ENCODE measurements at regions not wholly inside any gene's neighbourhood (a gene's known extent, or its start where the extent isn't known, plus 50 kb on each side); places are given as distances from the start of the nearest gene placed in this dataset.

DNA sequence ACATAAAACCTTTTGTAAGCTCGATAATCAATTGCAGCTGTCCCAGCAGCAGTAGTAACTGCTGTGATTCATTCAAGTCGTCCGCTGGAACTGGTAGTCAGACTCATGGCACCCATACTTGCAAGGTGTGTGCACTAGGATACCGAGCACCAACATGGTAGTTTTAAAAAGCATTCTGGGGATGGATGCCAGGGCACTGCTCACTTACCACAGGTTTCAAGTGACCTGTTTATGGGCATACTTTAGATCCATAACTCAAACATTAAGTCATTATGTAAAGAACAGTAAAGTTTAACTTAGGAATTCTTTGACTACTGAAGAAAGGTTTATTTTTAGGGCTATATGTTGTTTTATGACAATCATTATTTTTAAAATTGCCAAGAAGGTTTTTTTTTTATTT is 2277.6 kb downstream of the MAT2B start:
- no peaks in the 10 kb centered on the region for H3K27me3 ChIP-seq
- no peak overlapping the region for H3K27ac ChIP-seq
- no peaks in the 10 kb centered on the region for H3K4me1 ChIP-seq
- no peaks in the 10 kb centered on the region for H3K9me3 ChIP-seq (replicated peaks)
- H3K4me3 ChIP-seq: no peak overlapping the region
- no peaks in the 10 kb centered on the region for H3K36me3 ChIP-seq
- DNase-seq: no peak

DNA sequence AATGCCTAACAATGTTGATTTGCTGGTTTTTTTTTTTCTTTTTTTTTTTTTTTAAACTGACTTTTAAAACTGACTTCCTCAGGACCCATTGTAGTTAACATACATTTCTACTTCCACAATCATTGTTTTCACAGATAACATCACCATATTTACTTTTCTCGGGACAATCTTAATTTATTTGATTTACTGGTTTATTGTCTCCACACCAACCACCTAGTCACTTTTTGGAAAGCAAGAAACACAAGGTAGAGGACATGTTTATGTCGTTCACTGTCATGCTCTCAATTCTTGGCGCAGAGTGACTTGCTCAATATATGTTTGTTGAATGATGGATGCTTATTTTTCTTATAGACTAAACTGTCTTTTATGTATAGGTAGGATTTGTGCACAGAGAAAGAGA is 2280.7 kb downstream of the MAT2B start:
- no peak overlapping the region for H3K4me3 ChIP-seq
- H3K27ac ChIP-seq: no peak overlapping the region
- H3K27me3 ChIP-seq: 0 out of 2 replicates have a peak, but pooled peaks cover 5% of the 10 kb centered on the region
- DNase-seq: no peak
- H3K9me3 ChIP-seq (replicated peaks): no peaks in the 10 kb centered on the region
- H3K36me3 ChIP-seq: no peaks in the 10 kb centered on the region
- H3K4me1 ChIP-seq: no peaks in the 10 kb centered on the region

DNA sequence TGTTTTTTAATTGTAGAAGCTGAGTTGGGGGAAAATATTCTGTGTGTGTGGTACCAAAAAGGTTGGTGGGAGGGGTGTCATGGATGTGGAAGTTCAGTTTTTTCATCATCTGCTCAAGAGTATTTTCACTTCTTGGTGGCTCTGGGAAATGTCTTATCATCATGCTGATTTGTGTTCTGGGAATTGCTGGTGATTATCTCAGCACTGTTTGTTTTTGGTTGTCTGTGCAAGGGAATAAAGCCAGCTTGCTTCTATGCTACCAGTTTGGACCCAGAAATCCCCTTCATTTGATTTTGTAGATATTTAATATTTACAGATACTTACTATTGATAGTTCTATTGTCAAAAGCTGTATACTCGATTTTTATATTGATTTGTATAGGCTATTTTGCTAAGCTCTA is 2289.7 kb downstream of the MAT2B start:
- no peak overlapping the region for H3K27ac ChIP-seq
- H3K36me3 ChIP-seq: no peaks in the 10 kb centered on the region
- no peak for DNase-seq

DNA sequence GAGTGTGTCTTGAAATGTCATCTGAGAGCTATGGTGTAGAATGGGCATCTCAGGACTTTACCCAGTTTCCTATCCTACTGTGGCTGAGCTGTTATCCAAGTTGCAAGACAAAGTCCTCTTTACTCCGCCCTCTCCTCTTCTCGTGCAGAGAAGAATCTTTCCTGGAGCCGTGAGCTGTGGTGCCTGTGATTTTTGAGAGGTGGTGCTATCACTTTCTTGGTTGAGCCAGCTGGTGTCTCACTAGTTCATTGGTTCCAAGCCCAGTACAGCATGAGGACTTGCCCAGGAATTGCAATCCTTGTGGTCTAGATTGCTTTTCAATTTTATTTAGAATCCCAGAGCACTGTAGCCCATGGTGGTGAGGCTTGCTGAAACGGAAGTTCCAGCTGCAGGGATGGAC is 2300.3 kb downstream of the MAT2B start:
- no peaks in the 10 kb centered on the region for H3K4me1 ChIP-seq
- H3K27ac ChIP-seq: no peak overlapping the region
- H3K27me3 ChIP-seq: no peaks in the 10 kb centered on the region
- no peaks in the 10 kb centered on the region for H3K9me3 ChIP-seq (replicated peaks)
- H3K36me3 ChIP-seq: no peaks in the 10 kb centered on the region
- H3K4me3 ChIP-seq: no peak overlapping the region
- no peak for DNase-seq

More for the DNA sequence above, 2289.7 kb downstream of the MAT2B start:
- 0 out of 2 replicates have a peak, but pooled peaks cover 5% of the 10 kb centered on the region for H3K27me3 ChIP-seq
- H3K4me3 ChIP-seq: no peak overlapping the region
- no peaks in the 10 kb centered on the region for H3K4me1 ChIP-seq
- no peaks in the 10 kb centered on the region for H3K9me3 ChIP-seq (replicated peaks)

DNA sequence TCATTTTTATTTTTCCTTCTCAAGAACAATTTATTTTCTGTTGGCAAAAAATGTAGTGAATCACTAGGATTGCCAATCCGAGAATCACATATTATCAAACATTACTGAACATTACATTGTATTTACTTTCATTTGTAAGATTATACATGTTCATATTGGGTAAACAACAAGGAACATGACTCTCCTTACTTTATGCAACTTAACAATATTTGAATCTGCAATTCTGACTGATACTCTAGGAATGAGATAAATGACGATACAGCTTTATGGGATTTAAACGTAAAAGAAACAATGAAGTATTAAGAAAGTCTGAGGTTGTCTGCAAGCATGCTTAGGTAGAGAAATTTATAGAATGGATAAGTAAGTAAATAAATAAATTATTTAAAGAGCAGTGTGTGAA is 2302.9 kb downstream of the MAT2B start:
- no peak overlapping the region for H3K27ac ChIP-seq
- DNase-seq: no peak
- H3K27me3 ChIP-seq: 0 out of 2 replicates have a peak, but pooled peaks cover 3% of the 10 kb centered on the region
- no peaks in the 10 kb centered on the region for H3K9me3 ChIP-seq (replicated peaks)
- no peaks in the 10 kb centered on the region for H3K4me1 ChIP-seq
- no peak overlapping the region for H3K4me3 ChIP-seq
- H3K36me3 ChIP-seq: no peaks in the 10 kb centered on the region

DNA sequence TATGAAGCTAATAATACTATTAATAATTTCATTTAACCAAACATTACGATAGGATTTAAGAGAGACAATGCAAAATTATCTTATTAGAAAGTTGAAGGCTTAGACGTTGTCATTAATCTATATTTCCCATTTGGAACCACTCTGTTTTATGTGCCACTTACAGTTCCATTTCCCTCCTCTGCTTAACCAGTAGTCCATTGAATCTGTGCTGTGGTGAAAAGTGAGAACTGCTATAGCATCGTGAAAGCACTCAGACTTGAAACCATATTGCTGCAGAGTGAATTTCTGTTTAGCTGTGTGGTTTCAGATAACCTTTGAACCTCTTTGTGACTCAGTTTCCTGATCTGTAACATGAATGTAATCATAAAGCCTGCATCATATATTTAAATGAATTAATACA is 2304.5 kb downstream of the MAT2B start:
- Histone ChIP-seq H3K27me3 (0 out of 2 replicates have a peak, but pooled peaks cover 5% of the 10 kb centered on the region), H3K9me3 (replicated peaks) (no peaks in the 10 kb centered on the region), H3K4me3 (no peak overlapping the region), H3K4me1 (no peaks in the 10 kb centered on the region), H3K36me3 (no peaks in the 10 kb centered on the region), H3K27ac (no peak overlapping the region)
- no peak for DNase-seq

DNA sequence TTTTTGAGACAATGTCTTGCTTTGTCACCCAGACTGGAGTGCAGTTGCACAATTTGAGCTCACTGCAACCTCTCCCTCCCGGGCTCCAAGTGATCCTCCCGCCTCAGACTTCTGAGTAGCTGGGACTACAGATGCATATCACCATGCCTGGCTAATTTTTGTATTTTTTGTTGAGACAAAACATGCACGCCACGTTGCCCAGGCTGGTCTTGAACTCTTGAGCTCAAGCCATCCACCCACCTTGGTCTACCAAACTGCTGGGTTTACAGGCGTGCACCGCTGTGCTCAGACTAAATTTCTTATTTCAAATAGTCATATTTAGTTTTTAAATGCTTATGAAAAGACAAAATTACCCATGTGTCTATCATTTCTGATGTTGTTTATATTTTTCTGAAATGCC is 2324.1 kb downstream of the MAT2B start:
- no peak for DNase-seq
- no peaks in the 10 kb centered on the region for H3K36me3 ChIP-seq
- no peaks in the 10 kb centered on the region for H3K9me3 ChIP-seq (replicated peaks)
- no peaks in the 10 kb centered on the region for H3K4me1 ChIP-seq
- no peak overlapping the region for H3K4me3 ChIP-seq
- H3K27me3 ChIP-seq: no peaks in the 10 kb centered on the region
- H3K27ac ChIP-seq: no peak overlapping the region

DNA sequence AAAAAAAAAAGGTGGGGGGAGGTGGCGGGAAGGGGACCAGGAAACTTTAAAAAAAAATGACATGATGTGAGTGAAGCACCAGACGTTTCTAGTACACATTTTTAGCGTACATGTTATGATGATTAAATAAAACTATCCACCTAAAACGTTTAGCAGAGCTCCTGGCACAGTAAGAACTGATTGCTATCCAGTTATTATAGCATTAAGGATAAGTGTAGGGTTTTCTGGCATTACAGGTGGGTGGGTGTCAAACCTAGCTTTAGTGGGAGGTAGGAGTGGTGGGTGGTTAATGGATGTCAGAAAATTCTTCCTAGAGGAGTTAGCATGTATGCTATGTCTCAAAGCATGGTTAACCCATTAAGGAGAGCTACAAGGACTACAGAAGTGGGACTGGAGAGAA is 2329.5 kb downstream of the MAT2B start:
- Histone ChIP-seq H3K4me1 (no peaks in the 10 kb centered on the region), H3K27me3 (no peaks in the 10 kb centered on the region), H3K4me3 (no peak overlapping the region), H3K27ac (no peak overlapping the region), H3K36me3 (no peaks in the 10 kb centered on the region), H3K9me3 (replicated peaks) (no peaks in the 10 kb centered on the region)
- no peak for DNase-seq

DNA sequence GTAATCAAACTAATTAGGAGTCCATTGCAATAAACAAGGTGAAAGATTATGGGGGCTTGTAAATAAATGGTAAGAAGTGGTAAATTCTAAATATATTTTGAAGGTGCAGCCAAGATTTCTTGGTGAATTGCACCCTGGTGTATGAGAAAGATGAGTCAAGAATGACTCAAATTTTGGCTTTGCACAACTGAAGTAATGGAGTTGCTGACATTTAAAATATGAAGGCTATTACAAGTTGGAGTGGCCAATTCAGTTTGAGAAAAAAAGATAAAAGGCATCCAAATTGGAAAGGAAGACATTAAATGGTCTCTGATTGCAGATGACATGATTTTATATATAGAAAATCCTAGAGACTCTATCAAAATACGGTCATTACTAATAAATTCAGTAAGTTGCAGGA is 2330.6 kb downstream of the MAT2B start:
- Histone ChIP-seq H3K4me3 (no peak overlapping the region), H3K9me3 (replicated peaks) (no peaks in the 10 kb centered on the region), H3K27me3 (no peaks in the 10 kb centered on the region), H3K27ac (no peak overlapping the region), H3K36me3 (no peaks in the 10 kb centered on the region), H3K4me1 (no peaks in the 10 kb centered on the region)
- no peak for DNase-seq

DNA sequence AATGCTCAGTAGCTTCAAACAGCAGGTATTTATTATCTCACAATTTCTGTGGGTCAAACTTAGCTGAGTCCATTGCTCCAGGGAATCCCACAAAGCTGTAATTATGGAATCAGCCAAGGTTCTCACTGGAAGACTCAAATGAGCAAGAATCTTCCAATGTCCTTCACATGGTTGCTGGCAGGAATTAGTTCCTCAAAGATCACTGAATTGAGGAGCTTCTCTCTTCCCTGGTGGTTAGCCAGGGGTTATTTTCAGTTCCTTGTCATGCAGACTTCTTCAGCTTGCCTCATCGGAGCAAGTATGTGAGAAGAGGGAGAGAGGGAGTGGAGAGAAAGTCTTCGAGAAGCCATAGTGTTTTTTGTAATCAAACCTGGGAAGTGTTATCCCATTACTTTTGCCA is 2331.9 kb downstream of the MAT2B start:
- Histone ChIP-seq H3K9me3 (replicated peaks) (no peaks in the 10 kb centered on the region), H3K27ac (no peak overlapping the region), H3K4me1 (no peaks in the 10 kb centered on the region), H3K36me3 (no peaks in the 10 kb centered on the region), H3K4me3 (no peak overlapping the region), H3K27me3 (no peaks in the 10 kb centered on the region)
- no peak for DNase-seq

DNA sequence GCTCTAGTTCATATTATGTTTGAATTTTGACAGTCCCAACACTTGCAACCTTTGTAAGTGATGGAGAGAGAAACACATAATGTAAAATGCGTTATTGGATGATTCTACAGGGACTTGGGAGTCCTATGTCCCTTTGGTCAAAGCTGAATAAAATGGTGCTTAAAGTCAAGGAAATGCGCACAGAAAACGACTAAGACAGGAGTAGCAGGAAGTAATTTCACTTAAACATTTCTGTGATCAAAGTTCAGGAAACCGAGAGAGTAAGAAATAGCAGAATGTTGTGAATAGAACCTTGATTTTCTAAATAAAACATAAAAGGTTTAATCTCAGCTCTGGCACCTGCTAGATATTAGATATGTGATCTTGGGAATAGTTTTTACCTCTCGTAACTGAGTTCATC is 2339.2 kb downstream of the MAT2B start:
- no peaks in the 10 kb centered on the region for H3K4me1 ChIP-seq
- no peak overlapping the region for H3K27ac ChIP-seq

DNA sequence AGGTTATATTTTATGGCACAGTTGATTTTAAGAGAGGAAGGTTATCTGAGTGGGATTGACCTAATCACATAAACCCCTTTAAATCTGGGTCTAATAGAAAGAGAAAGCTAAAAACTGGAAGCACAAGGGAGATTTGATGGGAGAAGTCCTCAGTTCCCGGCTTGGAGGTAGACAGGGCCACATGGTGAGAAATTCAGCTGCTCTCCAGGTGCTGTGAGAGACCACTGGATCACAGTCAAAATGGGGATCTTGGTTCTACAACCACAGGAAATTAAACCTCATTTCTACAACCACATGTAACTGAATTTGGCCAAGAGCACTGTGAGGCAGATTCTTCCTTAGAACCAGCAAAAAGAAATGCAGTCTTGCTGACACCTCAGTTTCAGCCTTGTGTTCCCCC is 2352.7 kb downstream of the MAT2B start:
- Histone ChIP-seq H3K27ac (no peak overlapping the region), H3K27me3 (no peaks in the 10 kb centered on the region; the same call in 1 of the 2 replicates), H3K9me3 (replicated peaks) (no peaks in the 10 kb centered on the region), H3K4me3 (no peak overlapping the region), H3K36me3 (no peaks in the 10 kb centered on the region), H3K4me1 (no peaks in the 10 kb centered on the region)
- no peak for DNase-seq

More for the DNA sequence above, 2339.2 kb downstream of the MAT2B start:
- no peaks in the 10 kb centered on the region for H3K9me3 ChIP-seq (replicated peaks)
- no peaks in the 10 kb centered on the region; the same call in 1 of the 2 replicates for H3K27me3 ChIP-seq
- no peak for DNase-seq
- no peak overlapping the region for H3K4me3 ChIP-seq
- no peaks in the 10 kb centered on the region for H3K36me3 ChIP-seq

DNA sequence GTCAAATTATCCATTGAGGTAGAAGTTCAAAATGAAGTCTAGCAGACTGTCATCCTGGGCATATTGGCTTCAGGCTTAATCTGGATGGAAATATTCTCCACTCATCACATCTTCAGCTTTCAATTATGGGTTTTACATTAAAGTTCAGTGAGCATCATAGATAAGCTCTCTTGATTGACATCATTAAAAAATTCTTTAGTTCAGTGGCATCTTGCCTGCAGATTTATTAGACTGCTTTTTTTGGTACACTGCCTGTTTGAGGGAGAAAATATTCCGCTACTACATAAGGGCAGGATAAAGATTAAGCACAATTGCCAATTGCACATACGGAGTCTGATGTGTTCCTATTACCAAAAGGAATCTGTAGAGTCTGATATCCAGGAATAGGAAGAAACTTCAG is 2353.8 kb downstream of the MAT2B start:
- Histone ChIP-seq H3K27me3 (no peaks in the 10 kb centered on the region; the same call in 1 of the 2 replicates), H3K4me3 (no peak overlapping the region), H3K27ac (no peak overlapping the region), H3K9me3 (replicated peaks) (no peaks in the 10 kb centered on the region), H3K4me1 (no peaks in the 10 kb centered on the region), H3K36me3 (no peaks in the 10 kb centered on the region)
- no peak for DNase-seq

DNA sequence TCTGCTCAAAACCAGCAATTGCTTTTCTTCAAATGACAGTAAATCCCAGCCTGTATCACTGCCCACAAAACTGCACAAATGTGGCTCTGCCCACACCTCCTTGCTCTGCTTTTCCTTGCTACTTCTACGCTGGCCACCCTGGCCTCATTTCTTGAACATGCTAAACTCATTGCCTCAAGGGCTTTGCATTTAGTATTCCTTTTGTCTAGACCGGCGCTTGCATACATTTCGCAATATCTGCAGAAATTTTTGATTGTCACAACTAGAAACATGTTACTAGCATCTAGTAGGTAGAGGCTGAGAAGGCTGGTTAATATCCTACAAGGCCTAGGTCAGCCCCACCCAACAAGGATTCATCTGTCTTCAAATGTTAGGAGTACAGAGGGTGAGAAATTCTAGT is 2357.8 kb downstream of the MAT2B start:
- H3K27ac ChIP-seq: no peak overlapping the region
- no peaks in the 10 kb centered on the region for H3K36me3 ChIP-seq
- no peaks in the 10 kb centered on the region for H3K9me3 ChIP-seq (replicated peaks)
- DNase-seq: no peak
- H3K4me1 ChIP-seq: no peaks in the 10 kb centered on the region
- H3K4me3 ChIP-seq: no peak overlapping the region
- H3K27me3 ChIP-seq: no peaks in the 10 kb centered on the region; the same call in 1 of the 2 replicates

DNA sequence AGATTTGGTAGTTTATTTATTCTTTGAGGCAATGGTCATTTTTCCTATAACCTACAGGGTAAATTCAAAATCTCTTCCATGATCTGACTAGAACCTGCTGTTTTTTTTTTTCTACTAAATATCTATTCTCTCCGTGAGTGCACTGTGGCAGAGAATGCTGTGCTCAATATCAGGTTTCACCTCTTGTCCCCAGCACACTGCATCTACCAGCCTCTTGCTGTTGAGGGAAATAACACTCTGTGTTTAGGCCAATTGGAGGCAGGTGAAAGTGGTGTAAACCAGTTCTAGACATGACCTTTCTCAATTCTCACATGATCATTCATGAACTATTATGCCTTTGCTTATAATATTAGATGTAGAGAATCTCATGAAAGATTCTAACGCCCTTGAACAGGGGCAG is 2365.9 kb downstream of the MAT2B start:
- no peak overlapping the region for H3K27ac ChIP-seq
- H3K4me3 ChIP-seq: no peak overlapping the region
- no peaks in the 10 kb centered on the region for H3K27me3 ChIP-seq
- no peaks in the 10 kb centered on the region for H3K9me3 ChIP-seq (replicated peaks)
- no peaks in the 10 kb centered on the region for H3K4me1 ChIP-seq
- DNase-seq: no peak
- no peaks in the 10 kb centered on the region for H3K36me3 ChIP-seq

DNA sequence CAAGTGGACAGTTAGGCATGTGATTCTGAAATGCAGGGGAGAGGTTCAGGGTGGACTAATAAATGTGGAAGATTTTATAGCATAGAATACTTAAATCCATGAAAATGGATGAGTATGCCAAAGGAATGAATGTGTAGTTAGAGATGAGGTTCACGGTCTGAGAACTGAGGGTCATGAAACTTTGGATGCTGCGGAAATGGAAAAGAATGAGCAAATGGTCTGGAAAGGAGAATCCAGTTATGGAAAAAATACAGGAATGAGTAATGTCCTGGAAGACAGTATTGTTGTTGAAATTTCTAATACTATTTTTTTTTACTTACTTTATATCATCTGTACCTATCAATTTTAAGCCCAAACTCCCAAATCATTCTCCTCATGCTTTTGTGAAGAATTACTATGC is 2369.4 kb downstream of the MAT2B start:
- DNase-seq: no peak
- Histone ChIP-seq H3K4me3 (no peak overlapping the region), H3K27me3 (no peaks in the 10 kb centered on the region), H3K36me3 (no peaks in the 10 kb centered on the region), H3K27ac (no peak overlapping the region), H3K4me1 (no peaks in the 10 kb centered on the region), H3K9me3 (replicated peaks) (no peaks in the 10 kb centered on the region)

DNA sequence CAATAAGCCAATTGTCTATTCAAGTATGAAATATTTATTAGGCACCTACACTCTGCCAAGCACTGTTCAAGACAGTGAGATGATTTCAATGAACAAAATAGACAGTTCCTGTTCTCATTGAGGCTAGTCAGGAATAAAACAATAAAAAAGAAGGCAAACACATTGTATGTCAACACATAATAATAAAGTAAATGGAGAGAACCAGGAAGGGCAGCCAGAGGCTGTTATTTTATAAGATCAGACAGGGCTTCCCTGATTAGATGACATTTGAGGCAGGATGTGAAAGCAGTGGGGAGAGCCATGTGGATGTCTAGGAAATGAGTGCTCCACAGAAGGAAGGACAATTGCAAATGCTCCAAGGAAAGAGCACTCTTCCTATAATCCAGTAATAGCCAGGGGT is 2371.1 kb downstream of the MAT2B start:
- no peaks in the 10 kb centered on the region for H3K36me3 ChIP-seq
- no peaks in the 10 kb centered on the region for H3K4me1 ChIP-seq
- H3K27ac ChIP-seq: no peak overlapping the region
- no peaks in the 10 kb centered on the region for H3K27me3 ChIP-seq
- H3K9me3 ChIP-seq (replicated peaks): no peaks in the 10 kb centered on the region
- DNase-seq: no peak
- no peak overlapping the region for H3K4me3 ChIP-seq
